Left ventricle myocardium superior (tissue), 1 donor: ENCODE measurements at regions not wholly inside any gene's neighbourhood (a gene's known extent, or its start where the extent isn't known, plus 50 kb on each side); places are given as distances from the start of the nearest gene placed in this dataset.

Experiments used
- ATAC-seq: fragments of 200-7000 bp; cut with Tn5 transposase; one replicate; pipeline ENCODE4 v1.9.1; 2020; ENCODE audit warnings: mild to moderate bottlenecking, moderate library complexity
- DNase-seq: peaks from one replicate; pipeline ENCODE4 v3.0.0-alpha.2; 2020
- intact Hi-C: fragments of 100-400 bp; cut with micrococcal nuclease; formaldehyde crosslinking; loops from one replicate; pipeline ENCODE4 v1.11.0; 2022
- donor health status: DM: no; HTN: yes; CAD: no; lungs with severe emphysema.

- no peak for DNase-seq
- no peak for ATAC-seq
- intact Hi-C loops = no loop called here
Measured at GRCh38 chr19:29365836-29366417, 153.0 kb upstream of the UQCRFS1 start.

- DNase-seq = no peak
- intact Hi-C loops = no loop called here
- no peak for ATAC-seq
Measured at GRCh38 chr19:29366757-29367156, 153.8 kb upstream of the UQCRFS1 start.

GRCh38 chr19:29367791-29368222 is 154.9 kb upstream of the UQCRFS1 start:
- ATAC-seq (no peak), DNase-seq (no peak)
- intact Hi-C loops = no loop called here

GRCh38 chr19:29370276-29370675 is 155.5 kb upstream of the VSTM2B start:
- no peak for ATAC-seq
- no peak for DNase-seq
- intact Hi-C loops = no loop called here

GRCh38 chr19:29371251-29372090 is 154.3 kb upstream of the VSTM2B start:
- intact Hi-C loops = no loop called here
- no peak for DNase-seq
- no peak for ATAC-seq

GRCh38 chr19:29372091-29372415 is 153.7 kb upstream of the VSTM2B start:
- intact Hi-C loops = no loop called here

DNA sequence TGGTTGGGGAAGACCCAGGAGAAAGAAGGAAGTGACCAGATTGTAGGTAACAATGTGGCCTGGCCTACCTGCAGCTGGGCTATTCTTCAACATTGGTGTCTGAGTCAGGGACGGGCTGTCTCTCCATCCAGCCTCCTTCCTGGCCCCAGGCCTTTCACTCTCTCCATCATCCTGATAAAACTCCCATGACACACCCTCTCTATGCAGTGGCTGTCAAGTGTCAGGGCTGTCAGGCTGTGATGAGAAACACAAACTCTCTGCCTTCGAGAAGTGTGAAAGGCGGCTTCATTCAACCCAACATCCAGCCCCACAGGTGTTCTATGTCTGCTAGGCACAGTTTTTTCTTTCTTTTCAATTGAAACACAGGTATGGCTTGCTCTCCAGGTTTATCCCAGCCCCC is 153.3 kb upstream of the VSTM2B start:
- DNase-seq (no peak), ATAC-seq (no peak)
- intact Hi-C loops = no loop called here

More at GRCh38 chr19:29372091-29372415, 153.7 kb upstream of the VSTM2B start:
- no peak for DNase-seq
- ATAC-seq = no peak

DNA sequence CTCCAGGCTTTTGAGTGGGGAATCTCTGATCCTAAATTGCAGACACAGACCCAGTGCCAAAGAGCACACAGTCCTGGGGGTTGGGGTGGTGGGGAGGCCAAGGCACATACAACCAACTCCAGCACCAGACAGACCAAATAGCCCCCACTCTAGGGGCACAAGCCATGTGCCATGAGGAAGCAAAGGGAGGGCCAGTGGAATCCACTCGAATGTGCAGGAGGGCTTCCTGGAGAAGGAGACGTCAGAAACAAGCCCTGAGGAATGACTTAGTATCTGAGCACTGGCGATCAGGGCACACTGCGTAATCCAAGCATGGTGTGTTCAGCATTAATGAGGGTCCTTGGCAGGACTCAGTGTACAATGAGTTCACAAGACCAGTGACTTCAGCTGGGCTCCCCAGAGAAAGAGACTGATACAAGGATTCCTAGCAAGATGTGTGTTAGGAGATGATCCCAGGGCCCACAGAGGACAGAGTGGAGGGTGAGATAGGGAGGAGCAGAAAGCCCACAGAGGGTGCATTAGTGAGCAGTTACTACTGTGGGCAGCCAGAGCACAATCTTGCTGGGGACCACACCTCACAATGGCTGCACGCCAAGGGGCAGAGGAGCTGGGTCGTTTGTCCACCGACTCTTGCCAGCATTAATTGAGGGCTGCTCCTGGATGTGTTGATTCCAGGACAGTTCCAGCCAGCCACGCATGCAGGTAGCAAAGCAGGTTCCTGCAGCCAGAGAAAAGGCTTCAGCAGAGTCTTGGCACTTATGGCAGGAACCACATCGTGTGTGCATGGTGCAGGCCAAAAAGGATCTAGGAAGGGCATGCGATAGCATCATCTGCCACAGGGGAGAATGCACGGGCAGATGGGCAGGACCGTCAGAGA is 152.6 kb upstream of the VSTM2B start:
- DNase-seq = no peak
- ATAC-seq = no peak
- intact Hi-C loops = no loop called here

GRCh38 chr19:29375429-29376119 is 150.2 kb upstream of the VSTM2B start:
- ATAC-seq (no peak), DNase-seq (no peak)
- intact Hi-C loops = no loop called here

DNA sequence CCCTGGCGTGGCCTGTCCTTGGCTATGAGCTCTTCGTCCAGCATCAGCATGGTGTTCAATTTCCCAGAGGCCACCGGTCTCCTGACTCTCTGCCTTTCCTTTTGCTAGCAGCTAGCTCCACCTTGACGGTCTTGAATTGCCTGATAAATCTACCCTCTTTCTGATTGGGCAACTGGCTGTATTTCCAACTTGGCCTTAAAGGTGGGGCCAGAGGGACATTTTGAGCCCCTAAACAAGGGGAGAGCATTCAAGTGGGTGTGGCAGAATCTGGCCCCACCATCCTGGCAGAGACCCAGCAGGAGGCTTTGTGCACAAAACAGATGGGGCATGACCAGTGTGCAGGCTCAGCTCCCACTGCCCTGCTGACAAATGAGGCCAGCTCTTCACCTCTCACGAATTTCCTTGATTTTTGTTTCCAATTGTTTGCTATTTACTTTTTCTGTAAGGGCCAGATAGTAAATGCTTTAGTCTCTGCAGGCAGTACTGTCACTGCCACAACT is 148.9 kb upstream of the VSTM2B start:
- intact Hi-C loops = no loop called here
- ATAC-seq = no peak
- no peak for DNase-seq

DNA sequence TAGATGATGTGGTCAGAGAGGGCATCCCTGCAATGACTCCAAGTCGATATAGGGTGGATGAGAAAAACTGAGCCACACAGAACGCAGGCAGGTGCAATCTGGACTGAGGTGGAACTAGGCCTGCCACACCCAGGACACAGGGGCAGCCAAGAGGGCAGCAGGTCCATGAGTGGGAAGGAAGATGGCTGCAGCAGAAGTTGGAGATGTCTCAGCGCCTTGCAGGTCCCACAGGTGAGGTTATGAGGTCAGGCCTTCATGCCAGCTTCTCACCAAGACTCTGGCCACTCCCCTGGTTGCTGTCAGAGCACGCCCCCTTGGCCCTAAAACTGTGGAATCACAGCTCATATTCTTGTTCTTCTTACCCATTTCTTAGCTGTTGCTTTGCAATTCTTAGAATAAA is 147.7 kb upstream of the VSTM2B start:
- intact Hi-C loops = no loop called here
- ATAC-seq (no peak), DNase-seq (no peak)

DNA sequence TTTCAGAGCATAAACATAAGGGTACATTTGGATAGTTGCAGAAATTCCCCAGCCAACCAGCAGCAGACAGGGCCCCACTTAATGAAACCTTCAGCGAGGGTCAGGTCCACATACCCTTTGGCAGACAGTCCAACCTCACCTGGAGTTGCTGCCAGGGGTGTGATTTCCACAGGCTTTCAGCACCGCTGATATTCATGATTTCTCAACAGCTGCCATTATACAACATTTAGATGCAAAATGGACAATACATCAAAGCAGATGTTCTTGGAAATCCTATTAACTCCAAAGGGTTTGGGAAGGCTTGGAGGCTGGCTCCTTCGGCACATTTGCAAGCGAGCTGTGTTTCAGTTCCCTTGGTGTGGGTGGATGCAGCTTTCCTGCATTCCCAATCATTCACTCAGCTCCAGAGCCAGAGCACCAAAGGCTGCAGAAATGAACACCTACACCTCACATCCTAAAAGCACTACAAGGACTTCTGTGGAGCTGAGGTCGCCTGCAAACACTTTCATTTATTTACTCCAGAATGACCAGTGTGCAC is 147.2 kb upstream of the VSTM2B start:
- DNase-seq (no peak), ATAC-seq (no peak)
- intact Hi-C loops = no loop called here

DNA sequence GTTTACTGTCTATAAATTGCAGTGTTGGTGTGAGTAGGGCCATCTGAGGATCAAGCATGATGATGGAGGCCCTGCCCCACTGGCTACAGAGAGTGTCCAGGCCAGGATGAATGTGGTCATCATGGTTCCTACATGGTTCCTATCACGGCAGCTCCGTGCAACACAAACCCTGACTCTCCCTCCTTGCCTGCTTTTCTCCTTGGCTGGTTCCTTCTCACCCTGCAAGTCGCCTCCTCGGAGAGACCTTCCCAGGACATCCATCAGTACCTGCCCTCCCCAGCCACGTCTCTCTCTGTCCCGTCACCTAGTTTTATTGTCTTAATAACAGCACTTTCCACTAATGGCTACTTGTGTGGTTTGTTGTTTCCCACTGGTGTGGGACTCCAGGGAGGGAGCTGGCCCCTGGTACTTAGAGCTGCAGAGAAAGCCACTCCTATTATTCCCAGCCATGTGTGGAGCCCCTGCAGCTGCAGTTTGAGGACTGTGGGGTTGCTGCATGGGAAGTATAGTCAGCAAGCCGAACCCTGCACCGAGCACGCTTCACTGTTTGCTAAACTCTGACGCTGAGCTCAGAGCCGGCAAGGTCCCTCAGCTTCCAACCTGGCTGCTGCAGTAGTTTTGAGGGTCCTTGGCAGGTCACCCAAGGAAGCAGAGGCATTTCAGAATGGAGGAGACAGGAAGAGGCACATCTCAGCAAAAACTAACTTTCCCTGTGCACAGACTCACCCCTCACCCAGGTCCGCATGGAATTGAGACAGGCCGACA is 146.4 kb upstream of the VSTM2B start:
- DNase-seq (no peak), ATAC-seq (no peak)
- intact Hi-C loops = no loop called here

DNA sequence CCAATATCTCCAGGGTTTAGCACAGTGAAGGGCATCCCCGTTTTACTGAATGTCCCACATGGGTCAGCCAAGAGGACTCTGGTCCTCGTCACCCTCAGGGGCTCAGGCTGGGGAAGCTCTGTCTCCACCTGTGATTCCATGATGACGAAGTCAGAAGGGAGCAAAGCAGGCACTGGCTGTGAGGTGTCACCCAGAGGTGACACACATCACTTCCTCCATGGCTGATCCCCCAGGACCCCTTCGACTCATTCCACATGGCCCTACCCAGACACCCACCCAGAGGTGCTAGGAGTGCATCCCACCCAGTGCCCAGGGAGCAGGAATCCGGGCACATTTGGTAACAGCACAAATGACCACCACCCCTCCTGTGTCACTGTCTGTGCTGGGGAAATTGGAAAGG is 145.2 kb upstream of the VSTM2B start:
- intact Hi-C loops = no loop called here
- ATAC-seq = no peak
- DNase-seq = no peak

- DNase-seq (no peak), ATAC-seq (no peak)
- intact Hi-C loops = no loop called here
Measured at GRCh38 chr19:29381353-29382203, 144.2 kb upstream of the VSTM2B start.

DNA sequence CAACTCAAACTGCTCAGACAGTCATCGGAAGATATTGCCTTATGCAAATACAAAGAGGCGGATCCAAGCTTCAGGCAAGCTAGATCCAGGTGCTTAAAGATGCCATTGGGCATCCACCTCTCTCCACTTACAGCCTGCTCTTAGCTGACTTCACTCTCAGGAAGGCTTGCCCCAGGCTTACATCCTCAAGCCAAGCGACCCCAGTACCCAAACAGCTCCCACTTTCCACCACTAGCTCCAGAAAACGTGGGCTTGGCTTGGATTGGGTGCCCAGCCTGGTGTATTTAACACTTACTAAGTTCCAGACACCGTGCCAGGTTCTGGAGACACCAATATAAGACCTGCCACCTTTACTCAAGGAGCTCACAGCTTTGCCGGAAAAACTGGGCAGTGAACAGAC is 142.1 kb upstream of the VSTM2B start:
- ATAC-seq = no peak
- no peak for DNase-seq
- intact Hi-C loops = no loop called here

DNA sequence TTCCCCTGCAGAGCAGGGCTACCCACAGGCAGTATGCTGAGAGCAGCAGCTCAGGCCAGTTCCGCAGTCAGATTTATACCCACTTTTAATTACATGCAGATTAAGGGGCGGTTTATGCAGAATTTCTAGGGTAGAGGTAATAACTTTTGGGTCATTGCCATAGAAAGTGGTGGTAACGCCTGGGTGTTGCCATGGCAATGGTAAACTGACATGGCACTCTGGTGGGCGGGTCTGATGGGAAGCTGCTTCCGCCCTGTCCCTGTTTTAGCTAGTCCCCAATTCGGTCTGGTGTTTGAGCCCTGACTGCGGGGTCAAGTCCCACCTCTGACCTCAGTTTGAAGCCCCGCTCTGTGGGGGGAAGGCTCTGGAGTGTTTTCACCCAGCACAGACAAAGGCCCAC is 141.1 kb upstream of the VSTM2B start:
- no peak for DNase-seq
- no peak for ATAC-seq
- intact Hi-C loops = no loop called here
